ENCODE measurements at regions not wholly inside any gene's neighbourhood (a gene's known extent, or its start where the extent isn't known, plus 50 kb on each side); places are given as distances from the start of the nearest gene placed in this dataset.

- DNase-seq: no peak
- H3K36me3 ChIP-seq (ENCODE audit: insufficient read depth, low read length): no peaks in the 10 kb centered on the region
- H3K4me1 ChIP-seq (ENCODE audit: insufficient read depth, low read length): no peaks in the 10 kb centered on the region
- no peak overlapping the region for H3K9ac ChIP-seq (ENCODE audit: low read depth, low read length)
- H4K20me1 ChIP-seq (ENCODE audit: insufficient read depth, low read length): no peaks in the 10 kb centered on the region; the same call in 1 of the 2 replicates
- H3K9me3 ChIP-seq (ENCODE audit: insufficient read depth, low read length, severe bottlenecking): no peaks in the 10 kb centered on the region
- ATAC-seq (ENCODE audit: insufficient read depth, low read depth): no peak
- no peak for TF ChIP-seq CTCF (IDR thresholded peaks at IDR 0.05; ENCODE audit: borderline replicate concordance, extremely low read depth, low read length, poor library complexity, severe bottlenecking)
- TF ChIP-seq EZH2 (IDR thresholded peaks at IDR 0.05; ENCODE audit: borderline replicate concordance, low read depth, low read length, severe bottlenecking): no peak
- H3K79me2 ChIP-seq (ENCODE audit: insufficient read depth, low read length): no peaks in the 10 kb centered on the region
- no peaks in the 10 kb centered on the region for H3K27me3 ChIP-seq (ENCODE audit: insufficient read depth, low read length, poor library complexity)
- no peak overlapping the region for H3K27ac ChIP-seq (ENCODE audit: low read length)
- H3K4me2 ChIP-seq (ENCODE audit: insufficient read depth, low read length): no peak overlapping the region
- H3K4me3 ChIP-seq (ENCODE audit: low read depth in 1 of 2, low read length in 2 of 2): no peak overlapping the region
- H2AFZ ChIP-seq (ENCODE audit: low read depth, low read length): no peak overlapping the region
Measured at GRCh38 chr11:44377121-44377520, 67.2 kb upstream of the ALX4 start.

- Histone ChIP-seq H3K79me2 (ENCODE audit: insufficient read depth, low read length) (no peaks in the 10 kb centered on the region), H3K4me1 (ENCODE audit: insufficient read depth, low read length) (no peaks in the 10 kb centered on the region), H4K20me1 (ENCODE audit: insufficient read depth, low read length) (no peaks in the 10 kb centered on the region; the same call in 1 of the 2 replicates), H3K9ac (ENCODE audit: low read depth, low read length) (no peak overlapping the region), H3K27me3 (ENCODE audit: insufficient read depth, low read length, poor library complexity) (no peaks in the 10 kb centered on the region), H2AFZ (ENCODE audit: low read depth, low read length) (no peak overlapping the region), H3K4me3 (ENCODE audit: low read depth in 1 of 2, low read length in 2 of 2) (no peak overlapping the region), H3K4me2 (ENCODE audit: insufficient read depth, low read length) (no peak overlapping the region), H3K36me3 (ENCODE audit: insufficient read depth, low read length) (no peaks in the 10 kb centered on the region), H3K27ac (ENCODE audit: low read length) (no peak overlapping the region), H3K9me3 (ENCODE audit: insufficient read depth, low read length, severe bottlenecking) (no peaks in the 10 kb centered on the region)
- ATAC-seq (ENCODE audit: insufficient read depth, low read depth) (no peak), DNase-seq (no peak)
- no peak for TF ChIP-seq CTCF (IDR thresholded peaks at IDR 0.05; ENCODE audit: borderline replicate concordance, extremely low read depth, low read length, poor library complexity, severe bottlenecking)
Measured at GRCh38 chr11:44377914-44378321, 68.0 kb upstream of the ALX4 start.

- Histone ChIP-seq H3K27ac (ENCODE audit: low read length) (no peak overlapping the region), H4K20me1 (ENCODE audit: insufficient read depth, low read length) (no peaks in the 10 kb centered on the region), H3K9me3 (ENCODE audit: insufficient read depth, low read length, severe bottlenecking) (no peaks in the 10 kb centered on the region), H3K9ac (ENCODE audit: low read depth, low read length) (no peak overlapping the region), H3K4me3 (ENCODE audit: low read depth in 1 of 2, low read length in 2 of 2) (no peak overlapping the region), H3K79me2 (ENCODE audit: insufficient read depth, low read length) (no peaks in the 10 kb centered on the region), H3K36me3 (ENCODE audit: insufficient read depth, low read length) (no peaks in the 10 kb centered on the region), H3K4me1 (ENCODE audit: insufficient read depth, low read length) (no peaks in the 10 kb centered on the region), H3K4me2 (ENCODE audit: insufficient read depth, low read length) (no peak overlapping the region), H3K27me3 (ENCODE audit: insufficient read depth, low read length, poor library complexity) (no peaks in the 10 kb centered on the region), H2AFZ (ENCODE audit: low read depth, low read length) (no peak overlapping the region)
- no peak for TF ChIP-seq EZH2 (IDR thresholded peaks at IDR 0.05; ENCODE audit: borderline replicate concordance, low read depth, low read length, severe bottlenecking)
- TF ChIP-seq CTCF (IDR thresholded peaks at IDR 0.05; ENCODE audit: borderline replicate concordance, extremely low read depth, low read length, poor library complexity, severe bottlenecking): no peak
- ATAC-seq (ENCODE audit: insufficient read depth, low read depth) (no peak), DNase-seq (no peak)
Measured at GRCh38 chr11:44379141-44380008, 69.4 kb upstream of the ALX4 start.
